Stimulated activated CD4-positive, alpha-beta T cell treated with anti-CD3 and anti-CD28 coated beads, Interleukin-12 subunit alpha, Interleukin-12 subunit beta, amount 100 ng/mL, for 24 hours (primary cell): ENCODE measurements at regions not wholly inside any gene's neighbourhood (a gene's known extent, or its start where the extent isn't known, plus 50 kb on each side); places are given as distances from the start of the nearest gene placed in this dataset.

Experiments
- DNase-seq, 2 experiments: peaks; one replicate each; pipeline ENCODE4 v3.0.0-alpha.2; 2020; ENCODE audit warnings: low read depth in 2 of 2

DNA sequence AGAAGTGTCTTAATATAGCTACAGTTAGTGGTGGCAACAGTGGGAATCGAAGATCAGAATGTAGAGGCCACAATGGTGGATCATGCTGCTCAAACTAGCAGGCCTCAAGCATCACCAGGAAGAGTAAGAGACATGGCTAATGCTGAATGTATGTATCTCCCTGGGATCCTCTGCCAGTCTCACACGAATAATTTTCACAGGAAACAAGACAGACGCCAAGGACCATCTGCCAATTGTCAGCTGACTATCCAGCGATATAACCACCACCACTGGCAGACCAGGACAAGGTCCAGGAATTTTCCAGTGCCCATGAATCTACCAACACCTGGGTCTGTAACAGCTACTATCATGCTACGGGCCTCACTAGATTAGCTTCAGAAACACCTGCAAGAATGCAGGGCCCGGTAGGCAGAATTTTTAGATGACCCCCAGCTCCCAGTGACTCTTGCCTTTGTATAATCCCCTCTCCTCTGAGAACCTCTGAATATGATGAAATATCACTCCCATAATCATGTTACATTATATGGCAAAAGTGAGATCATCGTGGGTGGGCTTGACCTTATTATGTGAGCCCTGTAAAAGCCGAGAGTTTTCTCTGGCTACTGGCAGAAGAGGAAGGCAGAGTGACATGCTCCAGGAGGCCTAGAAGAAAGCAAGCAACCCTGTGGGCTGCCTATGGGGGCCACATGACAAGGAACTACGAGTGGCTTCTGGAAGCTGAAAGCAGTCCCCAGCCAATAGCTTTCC is 429.8 kb downstream of the BCOR start:
- no peak for DNase-seq

- no peak for DNase-seq
Measured at GRCh38 chrX:39669668-39670067, 428.1 kb downstream of the BCOR start.

DNA sequence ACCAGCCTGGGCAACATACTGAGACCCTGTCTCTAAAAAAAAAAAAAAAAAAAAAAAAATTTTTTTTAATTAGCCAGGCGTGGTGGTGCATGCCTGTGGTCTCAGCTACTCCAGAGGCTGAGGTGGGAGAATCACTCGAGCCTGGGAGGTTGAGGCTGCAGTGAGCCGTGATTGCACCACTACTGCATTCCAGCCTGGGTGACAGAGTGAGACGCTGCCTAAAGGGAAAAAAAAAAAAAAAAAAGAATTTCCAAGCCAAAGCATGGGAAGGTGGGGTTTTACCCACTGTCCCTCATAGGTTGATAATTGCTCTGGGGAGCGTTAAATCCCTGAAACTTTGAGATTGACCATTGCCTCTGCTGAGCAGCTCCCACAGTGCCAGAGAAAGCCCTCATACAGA is 427.5 kb downstream of the BCOR start:
- DNase-seq: no peak

- DNase-seq: no peak
Measured at GRCh38 chrX:39672405-39672804, 425.4 kb downstream of the BCOR start.

DNA sequence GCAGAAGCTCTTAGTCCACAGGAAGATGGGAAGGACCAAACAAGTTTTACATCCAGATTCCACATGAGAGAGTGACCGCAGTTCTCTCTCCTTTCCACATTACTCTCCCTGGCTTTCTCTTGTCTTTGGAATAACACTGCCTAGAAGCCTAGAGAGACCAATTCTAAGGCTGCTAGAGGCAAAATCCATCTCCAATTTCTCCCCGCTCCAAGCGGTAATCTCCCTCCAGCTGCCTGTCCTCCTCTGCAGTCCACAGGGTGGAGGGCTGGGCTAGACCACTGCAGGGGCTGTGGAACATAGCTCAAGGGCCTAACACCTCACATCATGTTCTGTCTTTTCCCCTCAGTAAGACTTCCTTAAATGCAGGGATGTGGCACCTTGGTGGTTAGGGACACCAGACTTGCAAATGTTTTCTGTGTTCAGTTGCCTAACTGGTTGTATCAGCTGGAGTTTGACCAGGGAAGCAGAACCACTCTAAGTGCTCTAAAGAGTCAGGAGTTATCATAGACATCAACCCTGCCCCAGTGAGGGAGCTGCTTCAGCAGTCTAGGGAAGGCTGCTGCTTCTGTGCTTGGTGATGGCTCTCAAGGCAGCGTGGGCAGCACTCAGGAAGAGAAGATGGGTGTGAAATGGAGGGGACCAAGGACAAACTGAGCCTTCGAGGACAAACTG is 423.1 kb downstream of the BCOR start:
- DNase-seq: no peak

DNA sequence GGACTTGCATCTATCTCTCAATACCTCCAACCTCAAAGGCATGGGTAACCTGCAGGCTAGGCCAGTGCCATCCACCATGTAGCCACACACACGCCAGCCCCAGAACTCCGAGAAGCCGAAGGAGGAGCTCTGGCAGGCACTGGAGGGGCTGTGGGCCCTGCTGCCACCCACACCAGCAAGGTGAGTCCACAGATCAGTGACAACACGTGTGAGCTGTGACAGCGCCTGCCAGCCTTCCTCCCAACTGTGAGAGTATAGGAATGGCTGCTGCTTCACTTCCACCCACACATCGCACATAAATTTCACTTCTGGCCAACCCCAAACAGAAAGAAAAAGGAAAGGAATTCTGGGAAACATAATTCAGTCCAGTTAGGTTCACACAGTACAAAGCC is 422.6 kb downstream of the BCOR start:
- DNase-seq: no peak

DNA sequence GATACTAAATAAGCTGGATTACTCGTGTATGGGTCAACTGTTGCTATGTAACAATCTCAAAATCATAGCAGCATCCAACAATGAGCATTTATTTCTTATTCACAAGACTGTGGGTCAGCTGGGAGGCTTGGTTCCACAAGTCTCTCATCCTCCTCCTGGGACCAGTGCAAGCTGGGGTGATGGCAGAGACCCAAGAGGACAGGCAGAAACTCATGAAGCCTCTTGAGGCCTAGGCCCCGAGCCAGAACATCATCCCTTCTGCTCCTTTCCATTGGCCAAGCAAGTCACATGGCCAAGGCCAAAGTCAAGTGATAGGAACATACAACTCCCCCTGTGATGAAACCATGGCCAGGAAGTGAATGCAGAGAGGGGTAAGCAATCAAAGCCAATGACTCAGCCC is 422.1 kb downstream of the BCOR start:
- DNase-seq: no peak

- DNase-seq: no peak
Measured at GRCh38 chrX:39676434-39676833, 421.3 kb downstream of the BCOR start.

GRCh38 chrX:39677585-39677977 is 420.2 kb downstream of the BCOR start:
- no peak for DNase-seq

GRCh38 chrX:39677978-39678791 is 419.6 kb downstream of the BCOR start:
- no peak for DNase-seq

DNA sequence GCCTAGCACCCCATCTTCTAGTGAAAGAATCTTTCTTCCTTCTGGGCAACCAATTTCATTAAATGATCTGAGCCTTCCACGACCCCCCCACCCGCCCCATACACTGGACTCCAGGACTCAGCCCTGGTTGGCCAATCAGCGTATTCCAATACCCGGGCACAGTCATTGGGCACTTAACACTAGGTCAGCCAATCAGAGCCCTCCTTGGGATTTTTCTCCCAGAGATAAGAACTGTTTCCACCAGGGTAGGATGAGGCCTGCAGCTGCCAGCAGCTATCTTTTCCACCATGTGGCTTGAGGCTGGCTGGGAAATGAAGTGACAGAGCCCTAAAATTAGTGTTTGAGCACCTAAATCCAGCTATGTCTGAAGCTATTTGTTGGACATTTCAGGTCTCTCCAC is 418.8 kb downstream of the BCOR start:
- no peak for DNase-seq

DNA sequence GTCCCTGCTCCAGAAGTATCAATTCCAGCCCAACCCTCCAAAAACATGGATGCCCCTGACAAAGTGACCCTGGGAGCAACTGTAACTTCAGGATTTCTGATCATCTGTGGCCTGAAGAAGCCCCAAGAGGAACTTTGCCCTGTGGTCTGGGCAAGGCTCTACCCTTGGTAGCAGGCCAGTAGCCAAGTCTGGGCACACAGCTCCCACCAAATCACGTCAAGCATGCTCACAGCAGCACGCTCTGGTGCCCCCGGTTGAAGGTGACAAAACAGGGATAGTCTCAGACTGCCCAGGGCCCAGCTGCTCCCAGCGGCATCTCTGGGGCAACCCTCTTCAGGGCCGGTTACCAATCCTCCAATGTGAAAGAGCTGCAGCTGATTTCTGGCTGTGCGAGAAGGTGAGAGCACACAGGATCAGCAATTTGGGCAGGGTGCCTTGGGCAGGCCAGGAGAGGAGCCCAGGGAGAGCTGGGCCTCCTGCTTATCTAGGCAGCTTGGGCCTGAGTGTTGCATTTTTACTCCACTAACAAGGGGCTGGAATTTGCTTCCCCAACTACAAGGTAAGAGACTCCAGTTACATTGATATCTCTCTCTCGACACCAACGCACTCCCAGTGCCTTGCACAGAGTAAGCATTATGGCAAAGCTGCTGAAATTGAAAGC is 418.1 kb downstream of the BCOR start:
- no peak for DNase-seq

DNA sequence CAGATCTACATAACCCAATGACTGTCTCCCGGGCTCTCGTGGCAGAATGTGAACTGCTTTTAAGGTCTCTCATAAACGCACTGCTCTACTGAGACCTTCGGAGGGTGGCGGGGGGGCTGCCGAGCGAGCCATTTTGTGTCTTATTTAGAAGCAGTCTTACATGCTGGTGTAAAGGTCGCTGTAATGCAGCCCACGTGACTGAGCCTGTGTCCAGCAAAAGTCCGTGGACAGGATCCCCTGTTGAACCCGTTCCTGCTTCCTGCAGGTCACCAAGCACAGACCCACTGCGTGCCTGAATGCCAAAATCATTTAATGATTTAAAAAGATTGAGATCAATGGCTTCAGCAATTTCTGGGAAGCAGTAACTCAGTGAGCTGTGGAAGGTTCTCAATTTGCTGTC is 415.9 kb downstream of the BCOR start:
- DNase-seq: no peak

DNA sequence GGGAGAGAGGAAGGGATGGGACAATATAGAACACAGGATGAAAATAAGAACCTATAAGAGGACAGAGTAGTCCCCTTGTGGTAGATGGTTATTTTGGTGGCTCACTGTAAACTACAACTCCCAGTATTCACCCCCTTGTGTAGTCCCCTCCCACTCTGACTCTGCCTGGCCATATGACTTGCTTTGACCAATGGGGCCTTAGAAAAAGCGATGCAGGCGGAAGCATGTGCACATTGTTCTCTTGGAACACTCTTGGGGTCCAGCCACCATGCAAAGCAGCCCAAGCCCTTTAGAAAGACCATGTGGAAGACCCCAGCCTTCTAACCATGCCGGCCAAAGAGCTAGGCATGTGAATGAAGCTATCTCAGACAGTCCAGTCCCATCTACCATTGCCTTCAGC is 415.0 kb downstream of the BCOR start:
- DNase-seq: no peak

DNA sequence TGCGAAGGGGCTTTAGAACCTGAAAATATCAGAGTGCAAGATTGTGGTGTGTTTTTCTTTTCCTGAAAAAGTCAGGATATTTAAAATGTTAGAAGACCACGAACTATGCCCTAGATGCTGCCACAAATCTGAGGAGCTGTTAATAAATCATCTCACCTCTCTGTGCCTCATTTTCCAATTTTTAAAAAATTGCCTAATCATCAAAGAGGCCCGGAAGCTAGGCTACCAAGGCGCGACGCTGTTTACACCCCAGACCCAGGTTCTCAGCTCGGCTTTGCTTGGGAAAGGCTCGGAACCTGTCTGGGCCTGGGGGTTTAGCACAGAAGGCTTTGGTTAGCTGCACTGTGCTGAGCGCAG is 409.6 kb downstream of the BCOR start:
- DNase-seq: no peak

DNA sequence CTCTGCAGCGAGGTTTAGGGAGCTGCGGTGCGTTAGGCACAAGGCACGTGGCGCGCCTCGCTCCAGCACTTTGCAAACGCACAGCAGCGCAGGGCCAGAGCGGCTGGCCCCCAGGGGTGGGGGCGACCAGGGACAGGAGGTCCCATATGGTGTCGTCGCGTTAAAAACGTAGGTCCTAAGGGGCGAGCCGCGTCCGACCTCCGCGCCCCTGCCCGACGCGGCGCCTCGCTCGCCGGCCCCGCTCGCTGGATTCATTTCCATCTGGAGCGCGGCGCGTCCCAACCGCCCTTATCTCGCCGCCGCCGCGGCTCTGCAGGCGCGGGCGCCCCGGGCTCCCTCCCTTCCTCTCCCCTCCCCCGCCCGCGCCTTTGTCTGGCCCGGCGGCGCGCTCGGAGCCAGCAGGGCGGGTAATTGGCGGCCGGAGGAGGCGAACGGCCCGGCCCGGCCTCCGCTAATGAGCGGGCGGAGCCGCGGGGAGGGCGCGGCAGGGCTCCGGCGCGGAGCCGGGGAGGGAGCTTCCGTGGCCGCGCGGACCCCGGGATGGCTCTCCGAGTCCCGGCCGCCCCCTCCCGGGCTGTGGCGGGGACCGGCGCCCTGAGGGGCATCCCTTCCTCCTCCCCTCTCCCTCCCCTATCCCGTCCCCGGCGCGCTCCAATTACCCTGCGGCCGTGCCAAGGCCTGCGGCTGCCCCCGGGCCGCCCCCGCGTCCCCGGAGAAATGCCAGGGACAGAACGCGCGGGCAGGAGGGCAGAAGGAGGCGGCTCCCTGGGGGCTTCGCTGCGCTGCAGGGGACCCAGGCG is 409.0 kb downstream of the BCOR start:
- peak in 1 of 2 experiments; percentile 15 for DNase-seq

DNA sequence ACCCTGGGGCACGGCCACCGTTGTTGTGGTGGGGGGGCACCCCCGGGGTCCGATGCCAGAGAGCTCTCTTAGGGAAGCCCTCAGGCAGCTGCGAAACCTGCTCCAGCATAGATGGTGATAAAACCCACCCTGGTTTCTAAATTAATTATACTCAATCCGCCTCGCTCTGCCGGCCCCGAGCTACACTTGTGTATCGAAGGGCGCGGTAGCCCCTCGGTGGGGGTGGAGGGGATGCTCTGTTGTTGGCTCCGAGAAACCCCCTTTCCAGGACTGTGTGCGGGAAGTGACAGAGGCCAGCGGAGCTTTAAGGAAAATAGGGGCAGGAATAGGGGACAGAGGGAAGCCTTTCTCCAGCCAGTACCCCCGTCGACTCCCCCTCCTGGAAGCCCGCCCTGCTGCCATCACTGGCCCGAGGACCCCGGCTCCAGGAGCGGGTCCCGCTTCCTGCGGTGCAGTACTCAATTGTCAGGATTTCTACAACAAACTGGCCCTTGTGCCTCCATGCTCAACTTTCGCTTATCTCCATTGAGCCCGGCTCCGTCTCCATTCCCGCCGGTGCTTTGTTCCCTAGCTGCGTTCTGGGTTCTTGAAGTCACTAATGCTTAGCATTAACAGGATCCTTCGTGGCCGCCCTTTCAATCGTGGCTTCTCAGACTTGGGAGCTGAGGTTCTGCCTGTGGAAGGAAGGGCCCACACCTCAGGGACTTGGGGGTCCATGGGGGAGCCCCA is 408.2 kb downstream of the BCOR start:
- DNase-seq: no peak

- no peak for DNase-seq
Measured at GRCh38 chrX:39690541-39691415, 407.0 kb downstream of the BCOR start.

GRCh38 chrX:39691724-39692123 is 406.0 kb downstream of the BCOR start:
- no peak for DNase-seq

- DNase-seq: no peak
Measured at GRCh38 chrX:39692796-39693195, 405.0 kb downstream of the BCOR start.
